ENCODE measurements at regions not wholly inside any gene's neighbourhood (a gene's known extent, or its start where the extent isn't known, plus 50 kb on each side); places are given as distances from the start of the nearest gene placed in this dataset.
"Not testable (repeated sequence)": the region's sequence is repeated elsewhere in the genome, so short reads cannot be mapped to it uniquely, and the experiment has no call there.

- DNase-seq: no peak
- no peaks in the 10 kb centered on the region for H3K4me1 ChIP-seq
- 78 to 87% (median 81%) methylated on average over 2 of the region's 2 CpGs for WGBS, 5 donors
- TF ChIP-seq POLR2A (IDR thresholded peaks at IDR 0.05) (no peak), CTCF (IDR thresholded peaks at IDR 0.05 in 8 of 11, conservative IDR thresholded peaks at IDR 0.05 in 3 of 11) (no peak), POLR2AphosphoS5 (IDR thresholded peaks at IDR 0.05) (no peak)
- intact Hi-C loops (cut with DNase I; ENCODE audit: low total_unique reads): no loop called here
- H3K27ac ChIP-seq: no peak overlapping the region
- H3K36me3 ChIP-seq: no peaks in the 10 kb centered on the region
- H3K27me3 ChIP-seq (replicated peaks in 1 of 7): no peaks in the 10 kb centered on the region
- H3K4me3 ChIP-seq: no peak overlapping the region
- H3K9me3 ChIP-seq: no peaks in the 10 kb centered on the region
Observed at GRCh38 chr6:74480561-74480960, 725.3 kb downstream of the COL12A1 start.

GRCh38 chr6:74479960-74480359 lies 725.9 kb downstream of the COL12A1 start:
- Histone ChIP-seq H3K4me3 (no peak overlapping the region), H3K36me3 (no peaks in the 10 kb centered on the region), H3K4me1 (no peaks in the 10 kb centered on the region), H3K27ac (no peak overlapping the region), H3K27me3 (replicated peaks in 1 of 7) (no peaks in the 10 kb centered on the region), H3K9me3 (no peaks in the 10 kb centered on the region)
- DNase-seq: no peak
- no peak for TF ChIP-seq POLR2A (IDR thresholded peaks at IDR 0.05)
- no peak for TF ChIP-seq CTCF (IDR thresholded peaks at IDR 0.05 in 8 of 11, conservative IDR thresholded peaks at IDR 0.05 in 3 of 11)
- no peak for TF ChIP-seq POLR2AphosphoS5 (IDR thresholded peaks at IDR 0.05)
- whole genome bisulfite sequencing, 5 donors: 82 to 90% (median 86%) methylated on average over 8 of the region's 8 CpGs
- intact Hi-C loops (cut with DNase I; ENCODE audit: low total_unique reads): no loop called here

GRCh38 chr6:74479420-74479819 lies 726.4 kb downstream of the COL12A1 start:
- no peak overlapping the region for H3K27ac ChIP-seq
- no peak for DNase-seq
- no peaks in the 10 kb centered on the region for H3K27me3 ChIP-seq (replicated peaks in 1 of 7)
- intact Hi-C loops (cut with DNase I; ENCODE audit: low total_unique reads): no loop called here
- H3K4me1 ChIP-seq: no peaks in the 10 kb centered on the region
- no peak overlapping the region for H3K4me3 ChIP-seq
- H3K9me3 ChIP-seq: peaks cover 0 to 4% (median 0%) of the 10 kb centered on the region in 8 donors
- 79 to 89% (median 88%) methylated on average over 4 of the region's 4 CpGs for WGBS, 5 donors
- H3K36me3 ChIP-seq: no peaks in the 10 kb centered on the region
- TF ChIP-seq POLR2A (IDR thresholded peaks at IDR 0.05) (no peak), POLR2AphosphoS5 (IDR thresholded peaks at IDR 0.05) (no peak), CTCF (IDR thresholded peaks at IDR 0.05 in 8 of 11, conservative IDR thresholded peaks at IDR 0.05 in 3 of 11) (no peak)

- intact Hi-C loops (cut with DNase I; ENCODE audit: low total_unique reads): not testable (repeated sequence)
Observed at GRCh38 chr6:74474046-74474445, 731.8 kb downstream of the COL12A1 start.

GRCh38 chr6:74468552-74468951 lies 737.3 kb downstream of the COL12A1 start:
- DNase-seq: peak; percentile 67
- peaks cover 0 to 12% (median 0%) of the 10 kb centered on the region in 8 donors for H3K9me3 ChIP-seq
- H3K4me1 ChIP-seq; intact Hi-C loops (cut with DNase I; ENCODE audit: low total_unique reads); H3K27me3 ChIP-seq (replicated peaks in 1 of 7); H3K4me3 ChIP-seq; H3K36me3 ChIP-seq; H3K27ac ChIP-seq: not testable (repeated sequence)
- 90 to 95% (median 94%) methylated on average over 15 of the region's 15 CpGs for WGBS, 5 donors

More at GRCh38 chr6:74474046-74474445, 731.8 kb downstream of the COL12A1 start:
- not testable (repeated sequence) for H3K27me3 ChIP-seq (replicated peaks in 1 of 7); H3K4me3 ChIP-seq; DNase-seq; H3K36me3 ChIP-seq; H3K27ac ChIP-seq; H3K4me1 ChIP-seq
- peaks cover 0 to 14% (median 0%) of the 10 kb centered on the region in 8 donors for H3K9me3 ChIP-seq
- WGBS, 5 donors: 89 to 95% (median 93%) methylated on average over 10 of the region's 10 CpGs
